ENCODE measurements at regions not wholly inside any gene's neighbourhood (a gene's known extent, or its start where the extent isn't known, plus 50 kb on each side); places are given as distances from the start of the nearest gene placed in this dataset.

- TF ChIP-seq CTCF (IDR thresholded peaks at IDR 0.05) = no peak
- TF ChIP-seq POLR2A (IDR thresholded peaks at IDR 0.05) = no peak
Observed at GRCh38 chr4:60905162-60905561, 295.0 kb upstream of the ADGRL3 start.
